ENCODE measurements at regions not wholly inside any gene's neighbourhood (a gene's known extent, or its start where the extent isn't known, plus 50 kb on each side); places are given as distances from the start of the nearest gene placed in this dataset.
A peak's percentile ranks its signal among the peaks of the same experiment; 100 is the strongest.
"Not testable (repeated sequence)": the region's sequence is repeated elsewhere in the genome, so short reads cannot be mapped to it uniquely, and the experiment has no call there.

DNA sequence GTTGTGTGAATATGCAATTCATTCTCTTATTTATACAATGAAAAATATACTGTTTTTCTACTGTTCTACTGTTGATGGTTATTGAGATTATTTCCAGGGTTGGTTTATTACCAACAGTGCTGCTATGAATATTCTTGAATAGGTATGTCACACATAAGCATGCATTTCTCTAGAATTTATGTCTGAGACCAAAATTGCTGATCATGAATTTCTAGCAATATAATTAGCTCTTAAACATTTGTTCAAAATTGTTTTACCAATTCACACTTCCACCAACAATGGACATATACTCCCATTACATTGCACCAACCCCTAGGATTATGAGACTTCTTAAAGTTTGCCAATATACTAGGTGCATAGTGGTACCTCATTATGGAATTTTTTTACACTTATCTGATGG lies 164.1 kb upstream of the KCNQ5 start:
- DNase-seq: no peak

DNA sequence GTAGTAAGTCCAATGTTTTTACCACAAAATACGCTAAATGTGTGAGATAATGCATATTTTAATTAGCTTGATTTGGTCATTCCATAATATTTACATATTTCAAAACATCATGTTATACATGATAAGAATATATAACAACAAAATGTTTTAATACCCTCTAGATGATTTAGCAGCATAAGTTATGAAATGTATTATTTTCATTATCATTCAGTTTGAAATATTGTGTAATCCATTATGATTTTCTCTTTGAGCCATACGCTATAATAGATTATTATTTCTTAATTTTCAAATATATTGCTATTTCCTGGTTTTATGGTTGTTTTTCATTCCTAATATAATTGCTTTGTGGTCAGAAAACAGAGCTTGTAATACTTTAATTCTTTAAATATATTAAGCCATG lies 163.3 kb upstream of the KCNQ5 start:
- no peak for DNase-seq

DNA sequence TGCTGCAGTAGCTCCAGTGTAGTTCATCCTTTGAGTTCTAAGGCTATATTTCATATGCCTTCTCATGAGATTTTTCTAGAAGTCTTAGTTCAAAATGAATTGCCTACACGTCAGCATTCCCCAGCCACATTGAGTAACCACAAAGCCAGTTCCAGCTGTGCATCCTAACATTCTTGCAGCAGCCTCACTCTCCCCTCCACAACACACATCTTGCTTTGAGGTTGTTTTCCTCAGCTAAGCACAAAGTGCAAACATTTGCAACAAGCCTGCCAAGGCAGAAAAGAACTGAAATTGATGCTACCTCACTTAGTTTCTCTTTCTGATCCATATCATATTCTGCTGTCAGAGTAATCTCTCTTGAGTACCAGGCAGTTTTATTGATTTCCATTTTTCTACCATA lies 160.7 kb upstream of the KCNQ5 start:
- DNase-seq: no peak

GRCh38 chr6:72464246-72464645 lies 157.6 kb upstream of the KCNQ5 start:
- DNase-seq: no peak

DNA sequence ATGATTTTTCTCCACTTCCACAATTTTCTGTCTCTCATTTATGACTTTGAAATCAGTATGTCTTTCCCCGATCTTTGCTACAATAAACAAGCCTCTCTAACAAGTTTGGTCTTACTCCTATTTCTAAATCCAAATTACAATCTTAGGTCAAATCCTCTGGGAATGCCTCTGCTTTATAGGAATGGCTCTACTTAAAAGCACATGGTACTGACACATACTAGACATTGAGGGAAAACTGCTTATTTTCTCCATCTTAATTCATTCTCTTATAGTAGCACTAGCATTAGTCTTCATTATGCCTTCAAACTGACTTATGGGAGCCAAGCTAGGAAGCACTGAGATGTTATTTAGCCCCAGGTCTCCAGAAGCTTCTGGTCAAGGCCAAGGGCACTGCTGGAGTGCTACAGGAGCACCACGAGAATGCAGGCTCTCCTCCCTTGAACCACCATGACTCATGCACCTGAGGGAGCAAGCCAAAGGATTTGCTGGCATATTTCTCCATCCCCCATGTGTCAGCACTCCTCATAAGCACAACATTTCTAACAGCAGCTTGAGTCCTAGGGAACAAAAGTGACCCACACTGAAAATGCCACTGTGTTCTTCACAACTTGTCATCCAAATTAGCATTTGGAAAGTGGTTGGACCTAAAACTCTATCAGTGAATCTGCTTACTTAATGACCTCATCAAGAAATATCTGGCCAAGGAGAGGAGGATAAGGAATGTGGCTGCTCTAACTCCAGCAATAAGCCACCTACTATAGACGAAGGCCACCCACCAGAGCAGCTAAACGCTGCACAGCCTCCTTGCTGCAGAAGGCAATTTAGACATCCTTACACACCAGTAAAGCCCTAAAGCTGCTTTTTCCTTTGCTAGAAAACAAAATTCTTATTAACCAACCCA lies 156.8 kb upstream of the KCNQ5 start:
- no peak for DNase-seq

DNA sequence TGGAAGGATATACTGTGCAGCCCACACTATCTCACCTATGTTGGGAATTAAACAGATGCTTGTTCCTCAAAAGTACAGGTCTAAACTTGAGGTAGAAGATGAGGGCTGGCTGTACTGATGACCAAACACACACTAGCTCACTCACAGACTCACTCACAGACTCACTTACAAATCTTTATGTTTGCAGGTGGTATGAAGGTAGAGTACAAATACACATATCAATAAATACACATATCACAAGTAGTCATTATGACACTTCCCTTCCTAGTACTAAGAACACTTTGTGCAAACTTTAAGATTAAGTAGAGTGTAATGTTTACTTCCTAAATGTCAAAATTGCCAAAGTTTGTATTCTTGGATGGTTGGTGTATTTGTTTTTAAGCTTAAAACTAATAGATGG lies 155.4 kb upstream of the KCNQ5 start:
- no peak for DNase-seq

DNA sequence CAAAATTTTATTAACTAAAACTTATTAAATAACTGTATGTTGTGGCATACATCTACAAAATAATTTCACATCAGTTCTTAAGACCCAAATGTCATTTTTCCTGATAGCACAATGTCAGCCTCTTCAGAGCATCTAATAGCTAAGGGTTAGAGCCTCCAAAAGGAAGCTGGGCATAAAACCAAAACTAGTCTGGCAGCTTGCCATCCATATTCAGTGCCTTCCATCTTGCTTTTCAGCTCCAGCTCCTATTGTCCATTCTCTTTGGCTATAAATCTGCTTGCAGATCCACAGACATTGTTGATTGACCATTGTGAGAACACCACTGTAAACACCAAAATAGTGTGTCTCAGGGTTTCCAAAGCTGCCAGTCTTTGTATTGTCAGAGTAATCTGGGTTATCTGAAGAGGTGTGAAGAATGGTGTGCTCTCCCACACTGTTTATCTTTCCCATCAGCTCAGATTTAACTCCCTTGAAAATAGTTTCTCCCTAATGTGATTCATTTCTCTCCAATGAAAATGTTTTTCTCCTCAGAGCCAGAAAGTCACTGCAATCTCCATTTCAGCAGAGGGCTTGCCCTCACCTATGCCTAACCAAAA lies 154.8 kb upstream of the KCNQ5 start:
- DNase-seq: peak; percentile 19 to 38

DNA sequence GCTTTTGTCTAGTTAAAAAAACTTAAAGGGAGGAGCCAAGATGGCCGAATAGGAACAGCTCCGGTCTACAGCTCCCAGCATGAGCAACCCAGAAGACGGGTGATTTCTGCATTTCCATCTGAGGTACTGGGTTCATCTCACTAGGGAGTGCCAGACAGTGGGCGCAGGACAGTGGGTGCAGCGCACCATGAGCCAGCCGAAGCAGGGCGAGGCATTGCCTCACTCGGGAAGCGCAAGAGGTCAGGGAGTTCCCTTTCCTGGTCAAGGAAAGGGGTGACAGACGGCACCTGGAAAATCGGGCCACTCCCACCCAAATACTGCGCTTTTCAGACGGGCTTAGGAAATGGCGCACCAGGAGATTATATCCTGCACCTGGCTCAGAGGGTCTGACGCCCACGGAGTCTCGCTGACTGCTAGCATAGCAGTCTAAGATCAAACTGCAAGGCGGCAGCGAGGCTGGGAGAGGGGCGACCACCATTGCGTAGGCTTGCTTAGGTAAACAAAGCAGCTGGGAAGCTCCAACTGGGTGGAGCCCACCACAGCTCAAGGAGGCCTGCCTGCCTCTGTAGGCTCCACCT lies 152.4 kb upstream of the KCNQ5 start:
- not testable (repeated sequence) for DNase-seq

GRCh38 chr6:72476051-72476450 lies 145.8 kb upstream of the KCNQ5 start:
- DNase-seq: no peak

DNA sequence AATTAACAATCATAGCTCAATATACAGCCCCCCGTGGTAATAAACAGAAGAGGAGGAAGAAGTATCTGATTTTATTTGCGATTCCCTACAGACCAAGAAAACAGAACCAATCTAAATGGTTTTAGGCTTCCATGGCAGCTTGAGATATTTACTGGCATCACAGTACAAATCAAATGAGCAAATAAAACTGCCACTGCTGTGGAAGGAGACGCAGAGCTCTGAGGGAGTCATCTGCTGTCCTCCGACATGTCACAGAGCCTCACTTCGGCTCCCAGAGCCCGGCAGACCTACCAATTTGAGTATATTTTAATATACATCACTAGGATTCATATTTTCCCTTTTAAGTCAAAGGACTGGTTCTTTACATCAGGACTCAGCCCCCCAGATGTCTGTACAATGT lies 145.2 kb upstream of the KCNQ5 start:
- DNase-seq: no peak

GRCh38 chr6:72495441-72495840 lies 126.4 kb upstream of the KCNQ5 start:
- no peak for DNase-seq

DNA sequence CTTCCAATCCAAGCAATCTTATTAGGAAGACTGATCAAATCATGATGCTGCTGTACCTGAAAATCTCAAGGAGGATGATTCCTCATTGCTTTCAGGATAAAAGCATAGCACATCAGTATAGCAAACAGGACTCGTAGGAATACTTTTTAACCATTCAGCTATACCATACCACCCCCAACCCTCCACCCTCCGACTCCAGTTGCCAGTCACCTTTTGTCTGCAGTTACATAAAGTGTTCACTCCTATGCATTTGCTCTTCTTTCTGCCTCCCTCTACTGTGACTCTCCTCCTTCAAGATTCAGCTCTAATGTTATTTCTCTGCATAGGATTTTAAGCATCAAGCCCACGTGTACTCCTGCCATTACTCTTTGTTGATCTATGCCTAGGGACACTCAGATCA lies 124.7 kb upstream of the KCNQ5 start:
- DNase-seq: no peak

- DNase-seq: no peak
These were observed 121.2 kb upstream of the KCNQ5 start for GRCh38 chr6:72500669-72501068.

- DNase-seq: no peak
These were observed 117.5 kb upstream of the KCNQ5 start for GRCh38 chr6:72504406-72504805.

- no peak for DNase-seq
These were observed 116.4 kb upstream of the KCNQ5 start for GRCh38 chr6:72505446-72505845.

DNA sequence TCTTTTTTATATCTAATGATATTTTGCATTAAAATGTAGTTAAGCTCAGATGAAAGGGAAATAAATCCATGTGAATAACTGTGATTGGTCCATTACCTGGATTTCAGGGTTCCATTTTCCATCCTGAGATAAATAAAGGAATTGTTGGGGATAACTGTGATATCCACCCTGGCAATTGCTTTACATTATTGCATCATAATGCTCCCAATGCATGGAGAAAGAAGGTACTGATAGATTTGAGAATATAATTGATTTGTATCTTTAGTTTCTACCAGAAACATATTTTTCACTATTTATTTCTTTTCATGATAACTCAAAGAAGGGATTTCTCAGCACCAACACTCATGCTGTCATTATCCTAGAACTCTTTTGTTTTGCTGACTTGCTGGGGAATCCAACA lies 102.0 kb upstream of the KCNQ5 start:
- DNase-seq: no peak

DNA sequence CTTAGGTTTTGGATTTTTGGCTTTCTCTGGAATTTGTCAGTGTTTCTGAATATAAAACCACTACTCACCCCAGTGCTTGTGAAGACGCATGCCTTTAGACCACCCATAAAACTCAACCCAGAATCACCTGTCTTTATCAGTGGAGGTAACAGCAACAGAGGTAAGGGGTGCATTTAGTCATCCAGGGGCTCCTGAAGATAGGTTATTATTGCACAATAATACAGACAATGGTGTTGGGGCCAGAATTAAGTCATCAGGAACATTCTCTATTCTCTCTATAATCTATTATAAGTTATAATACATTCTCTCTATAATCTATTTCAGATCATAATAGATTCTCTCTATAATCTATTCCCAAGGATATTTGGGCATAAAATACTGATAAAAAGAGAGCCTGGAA lies 100.2 kb upstream of the KCNQ5 start:
- DNase-seq: no peak

- no peak for DNase-seq
These were observed 99.1 kb upstream of the KCNQ5 start for GRCh38 chr6:72522735-72523141.

- DNase-seq: no peak
These were observed 97.7 kb upstream of the KCNQ5 start for GRCh38 chr6:72524011-72524645.

DNA sequence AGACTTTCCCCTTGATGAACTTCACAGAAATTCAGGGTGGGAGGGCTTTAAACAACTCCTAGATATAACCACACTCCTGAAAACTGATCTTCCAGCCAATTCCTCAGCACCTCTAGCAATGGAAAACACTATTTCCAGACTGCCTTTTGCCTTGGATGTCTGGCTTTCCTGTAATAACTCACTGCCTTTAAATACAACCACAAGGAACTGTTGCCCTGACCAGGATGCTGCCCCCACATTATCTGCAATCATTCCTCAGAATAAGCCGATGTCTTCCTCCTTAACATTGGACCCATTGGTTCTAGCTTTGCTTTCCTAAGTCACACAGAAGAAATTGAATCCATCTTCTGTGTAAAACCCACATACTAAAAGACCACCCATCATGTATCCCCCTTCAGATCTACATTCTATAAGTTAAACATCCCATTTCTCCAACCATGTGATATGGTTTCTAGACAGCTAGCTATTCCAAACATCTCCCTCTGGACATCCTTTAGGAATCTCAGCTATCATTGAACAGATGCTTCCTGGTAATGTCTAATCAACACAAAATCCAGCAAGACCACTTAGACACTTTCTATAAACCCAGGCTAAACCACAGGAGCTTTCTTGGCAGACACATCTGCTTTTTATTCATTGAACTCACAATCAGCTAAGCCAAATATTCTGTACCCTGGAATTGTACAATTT lies 95.9 kb upstream of the KCNQ5 start:
- no peak for DNase-seq

DNA sequence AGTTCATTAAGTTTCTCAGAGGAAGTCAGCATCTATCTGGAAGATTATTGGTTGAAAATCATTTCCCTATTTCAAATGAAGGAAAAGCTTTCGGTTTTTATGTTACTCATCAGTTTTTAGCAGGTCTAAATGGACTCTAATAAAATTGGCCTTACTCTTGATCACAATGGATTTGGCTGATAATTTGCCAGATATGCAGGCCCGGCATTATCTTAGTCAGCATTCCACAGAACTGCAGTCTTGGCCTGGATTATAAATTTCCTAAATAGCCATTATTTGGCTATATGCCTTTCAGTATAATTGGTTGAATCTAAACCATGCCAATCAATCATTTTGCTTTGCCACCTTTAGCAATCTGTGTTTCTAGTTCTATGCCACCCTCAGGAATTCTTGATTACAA lies 91.7 kb upstream of the KCNQ5 start:
- no peak for DNase-seq

- no peak for DNase-seq
These were observed 91.1 kb upstream of the KCNQ5 start for GRCh38 chr6:72530750-72531149.

DNA sequence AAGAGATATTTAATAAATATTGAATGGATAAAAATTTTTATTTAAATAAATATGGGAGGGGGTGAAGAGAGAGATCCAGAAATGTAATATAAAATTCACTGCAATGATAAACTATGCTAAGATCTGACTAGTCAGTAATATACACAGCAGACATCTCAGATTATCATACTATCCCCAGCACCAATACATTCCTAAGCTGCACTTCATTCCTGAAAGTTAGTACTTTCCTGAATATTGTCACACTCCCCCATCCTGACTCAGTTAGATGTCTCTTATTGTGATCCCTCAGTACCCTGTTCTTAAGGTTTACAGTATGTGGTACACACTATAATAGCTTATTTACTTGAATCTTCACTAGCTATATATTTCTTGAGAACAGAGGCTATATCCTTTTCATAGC lies 88.3 kb upstream of the KCNQ5 start:
- DNase-seq: no peak
